Peyer's patch (tissue), 4 donors: ENCODE measurements at regions not wholly inside any gene's neighbourhood (a gene's known extent, or its start where the extent isn't known, plus 50 kb on each side); places are given as distances from the start of the nearest gene placed in this dataset.

Experiments used
- DNase-seq, 3 donors: peaks; one replicate each; pipeline ENCODE4 v3.0.0-alpha.2; 2017 to 2019
- H3K27ac ChIP-seq, 4 donors: fragments of 200-600 bp; sonication (generic); one replicate each; pipeline ENCODE4 v1.5.1; 2016 to 2019
- H3K27me3 ChIP-seq, 2 donors: fragments of 200-600 bp; sonication (generic); one replicate each; pipeline ENCODE4 v1.5.1; 2019
- H3K36me3 ChIP-seq, 3 donors: fragments of 200-600 bp; sonication (generic); one replicate each; pipeline ENCODE4 v1.5.1; 2016 to 2019
- H3K4me1 ChIP-seq, 4 donors: fragments of 200-600 bp; sonication (generic); one replicate each; pipeline ENCODE4 v1.5.1; 2016 to 2019
- H3K4me3 ChIP-seq, 4 donors: fragments of 200-600 bp; sonication (generic); 1 replicate in 3 of 4; 2 replicates in 1 of 4; pipeline ENCODE4 v1.5.1; 2016 to 2019; ENCODE audit warnings: mild to moderate bottlenecking in 1 of 4
- H3K9me3 ChIP-seq, 4 donors: fragments of 200-600 bp; sonication (generic); one replicate each; pipeline ENCODE4 v1.5.1; 2016 to 2019; ENCODE audit warnings: mild to moderate bottlenecking in 1 of 4
- CTCF ChIP-seq, 6 experiments: fragments of 450-650 bp in 4 of 6; fragments of 200-600 bp in 2 of 6; sonication (generic) in 1 of 6; IDR thresholded peaks; one replicate each; pipeline ENCODE4 v1.5.1; 2017 to 2019; ENCODE audit warnings: antibody characterized with exemption in 6 of 6, mild to moderate bottlenecking in 3 of 6, moderate library complexity in 1 of 6
- POLR2A ChIP-seq, 2 donors: fragments of 450-650 bp; IDR thresholded peaks; one replicate each; pipeline ENCODE4 v1.5.1; 2017; ENCODE audit warnings: antibody characterized with exemption in 2 of 2, mild to moderate bottlenecking in 2 of 2, moderate library complexity in 2 of 2

DNA sequence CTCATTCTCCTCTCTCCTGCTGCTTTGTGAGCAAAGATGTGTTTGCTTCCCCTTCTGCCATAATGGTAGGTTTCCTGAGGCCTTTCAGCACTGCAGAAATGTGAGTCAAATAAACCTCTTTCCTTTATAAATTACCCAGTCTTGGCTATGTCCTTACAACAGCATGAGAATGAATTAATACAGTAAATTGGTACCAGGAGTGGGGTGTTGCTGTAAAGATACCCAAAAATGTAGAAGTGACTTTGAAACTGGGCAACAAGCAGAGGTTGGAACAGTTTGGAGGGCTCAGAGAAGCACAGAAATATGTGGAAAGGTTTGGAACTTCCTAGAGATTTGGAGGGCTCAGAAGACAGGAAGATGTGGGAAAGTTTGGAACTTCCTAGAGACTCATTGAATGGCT, 388.7 kb upstream of the GHITM start:
- Histone ChIP-seq H3K4me3 (no peak overlapping the region), H3K27me3 (no peaks in the 10 kb centered on the region), H3K27ac (no peak overlapping the region), H3K36me3 (no peaks in the 10 kb centered on the region), H3K9me3 (peaks cover 0 to 13% (median 0%) of the 10 kb centered on the region in 4 donors), H3K4me1 (no peaks in the 10 kb centered on the region)
- DNase-seq, result no peak
- TF ChIP-seq CTCF (IDR thresholded peaks at IDR 0.05), result no peak
- no peak for TF ChIP-seq POLR2A (IDR thresholded peaks at IDR 0.05)

DNA sequence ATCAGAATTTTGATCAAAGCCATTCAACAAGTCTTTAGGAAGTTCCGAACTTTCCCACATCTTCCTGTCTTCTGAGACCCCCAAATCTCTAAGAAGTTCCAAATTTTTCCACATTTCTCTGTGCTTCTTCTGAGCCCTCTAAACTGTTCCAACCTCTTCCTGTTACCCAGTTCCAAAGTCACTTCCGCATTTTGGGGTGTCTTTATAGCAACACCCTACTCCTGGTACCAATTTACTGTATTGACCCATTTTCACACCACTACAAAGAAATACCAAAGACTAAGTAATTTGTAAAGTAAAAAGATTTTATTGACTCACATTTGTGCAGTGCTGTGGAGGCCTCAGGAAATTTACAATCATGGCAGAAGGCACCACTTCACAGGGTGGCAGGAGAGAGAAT, 385.8 kb upstream of the GHITM start:
- no peak overlapping the region for H3K4me3 ChIP-seq
- TF ChIP-seq CTCF (IDR thresholded peaks at IDR 0.05) (no peak), POLR2A (IDR thresholded peaks at IDR 0.05) (no peak)
- no peaks in the 10 kb centered on the region for H3K36me3 ChIP-seq
- H3K4me1 ChIP-seq, result no peaks in the 10 kb centered on the region
- H3K27me3 ChIP-seq, result no peaks in the 10 kb centered on the region
- no peak overlapping the region for H3K27ac ChIP-seq
- no peak for DNase-seq
- H3K9me3 ChIP-seq, result peaks cover 0 to 13% (median 0%) of the 10 kb centered on the region in 4 donors

- Histone ChIP-seq H3K4me1 (no peaks in the 10 kb centered on the region), H3K27ac (no peak overlapping the region), H3K4me3 (no peak overlapping the region), H3K36me3 (no peaks in the 10 kb centered on the region), H3K27me3 (no peaks in the 10 kb centered on the region), H3K9me3 (peaks cover 0 to 10% (median 0%) of the 10 kb centered on the region in 4 donors)
- no peak for TF ChIP-seq CTCF (IDR thresholded peaks at IDR 0.05)
- no peak for TF ChIP-seq POLR2A (IDR thresholded peaks at IDR 0.05)
- no peak for DNase-seq
These were observed 384.5 kb upstream of the GHITM start for GRCh38 chr10:83754857-83755256.

DNA sequence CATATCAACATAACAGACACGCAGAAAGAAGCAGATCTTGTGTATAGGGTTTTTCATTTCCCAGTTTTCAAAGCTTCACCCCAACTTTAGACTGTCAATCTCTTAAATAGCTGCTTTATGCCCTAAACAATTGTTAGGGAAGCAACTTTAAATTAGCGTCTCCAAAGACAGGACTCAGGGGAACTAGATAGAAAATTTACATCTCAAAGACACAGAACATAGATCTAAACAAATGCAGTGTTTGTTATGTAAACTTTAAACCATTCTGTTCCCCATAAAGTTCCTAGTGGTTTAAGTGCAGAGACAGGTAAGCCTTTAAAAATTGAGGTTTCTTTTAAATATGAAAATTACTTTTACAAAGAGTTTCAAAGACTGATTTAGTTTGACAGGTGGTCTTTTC, 379.2 kb upstream of the GHITM start:
- DNase-seq, result no peak
- no peaks in the 10 kb centered on the region for H3K9me3 ChIP-seq
- H3K4me1 ChIP-seq, result no peaks in the 10 kb centered on the region
- H3K27ac ChIP-seq, result no peak overlapping the region
- H3K27me3 ChIP-seq, result no peaks in the 10 kb centered on the region
- no peaks in the 10 kb centered on the region for H3K36me3 ChIP-seq
- no peak overlapping the region for H3K4me3 ChIP-seq
- TF ChIP-seq POLR2A (IDR thresholded peaks at IDR 0.05) (no peak), CTCF (IDR thresholded peaks at IDR 0.05) (no peak)

DNA sequence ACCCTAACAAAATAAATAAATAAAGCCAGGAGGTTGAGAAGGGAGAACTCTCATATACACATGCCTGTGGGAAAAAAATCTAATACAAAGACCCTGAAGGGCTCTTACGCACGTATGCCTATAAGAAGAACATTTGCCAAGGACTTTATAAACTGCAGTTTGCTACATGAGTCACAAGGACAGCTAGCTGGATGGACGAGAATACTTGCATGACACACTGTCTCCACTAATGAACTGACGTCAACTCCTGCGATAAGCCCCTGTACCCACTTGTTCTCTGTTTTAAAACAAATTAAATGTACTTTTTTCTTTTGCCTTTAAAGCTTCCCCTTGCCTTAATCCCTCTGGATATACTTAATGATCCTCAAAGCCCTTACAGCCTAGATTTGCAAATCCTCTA, 374.6 kb upstream of the GHITM start:
- TF ChIP-seq POLR2A (IDR thresholded peaks at IDR 0.05) (no peak), CTCF (IDR thresholded peaks at IDR 0.05) (no peak)

GRCh38 chr10:83765731-83766130, 373.6 kb upstream of the GHITM start:
- no peak for DNase-seq
- TF ChIP-seq CTCF (IDR thresholded peaks at IDR 0.05), result no peak
- no peak overlapping the region for H3K27ac ChIP-seq
- no peaks in the 10 kb centered on the region for H3K4me1 ChIP-seq
- no peaks in the 10 kb centered on the region for H3K36me3 ChIP-seq
- no peak overlapping the region for H3K4me3 ChIP-seq
- no peaks in the 10 kb centered on the region for H3K9me3 ChIP-seq
- H3K27me3 ChIP-seq, result no peaks in the 10 kb centered on the region

More for the DNA sequence above, 374.6 kb upstream of the GHITM start:
- no peak overlapping the region for H3K27ac ChIP-seq
- H3K9me3 ChIP-seq, result no peaks in the 10 kb centered on the region
- no peaks in the 10 kb centered on the region for H3K36me3 ChIP-seq
- DNase-seq, result no peak
- no peaks in the 10 kb centered on the region for H3K27me3 ChIP-seq
- no peak overlapping the region for H3K4me3 ChIP-seq
- H3K4me1 ChIP-seq, result no peaks in the 10 kb centered on the region
